ENCODE measurements at regions not wholly inside any gene's neighbourhood (a gene's known extent, or its start where the extent isn't known, plus 50 kb on each side); places are given as distances from the start of the nearest gene placed in this dataset.

DNA sequence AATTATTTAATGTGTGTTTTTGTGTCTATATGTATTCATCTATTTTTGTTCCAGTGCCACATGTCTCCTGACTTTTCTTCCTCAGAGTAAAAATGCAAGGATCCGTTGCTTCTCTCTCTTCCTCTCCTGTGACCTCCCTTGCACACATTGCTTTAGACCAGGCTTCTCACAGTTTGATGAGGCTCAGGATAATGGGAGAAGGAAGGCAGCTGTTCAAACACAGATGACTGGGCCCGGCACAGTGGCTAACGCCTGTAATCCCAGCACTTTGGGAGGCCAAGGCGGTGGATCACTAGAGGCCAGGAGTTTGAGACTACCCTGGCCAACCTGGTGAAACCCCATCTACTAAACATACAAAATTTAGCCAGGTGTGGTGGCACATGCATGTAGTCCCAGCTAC, 241.9 kb downstream of the SAMD5 start:
- Histone ChIP-seq H3K4ac (replicated peaks; ENCODE audit: insufficient read length, low read depth, low read length) (no peak overlapping the region), H4K20me1 (replicated peaks in 1 of 2; ENCODE audit: control insufficient read depth in 1 of 2, insufficient read depth in 2 of 2, low read length in 2 of 2) (no peaks in the 10 kb centered on the region), H2AFZ (ENCODE audit: low read length) (no peak overlapping the region), H2BK12ac (ENCODE audit: low read depth, low read length) (no peak overlapping the region), H3K9ac (replicated peaks in 1 of 4; ENCODE audit: extremely low read depth in 1 of 4, low read depth in 3 of 4, low read length in 3 of 4) (no peak overlapping the region), H3K18ac (ENCODE audit: extremely low read depth, low read length) (no peak overlapping the region), H2BK5ac (ENCODE audit: low read depth, low read length) (no peak overlapping the region), H3K79me2 (ENCODE audit: control insufficient read depth in 1 of 2, insufficient read depth in 2 of 2, low read length in 2 of 2) (no peaks in the 10 kb centered on the region), H3K4me1 (replicated peaks in 1 of 4; ENCODE audit: control insufficient read depth in 3 of 4, insufficient read depth in 4 of 4, low read length in 3 of 4) (no peaks in the 10 kb centered on the region), H3K14ac (ENCODE audit: insufficient read length) (no peak overlapping the region), H3K4me3 (ENCODE audit: extremely low read depth in 1 of 4, insufficient read depth in 2 of 4, low read depth in 3 of 4, low read length in 4 of 4) (no peak overlapping the region), H4K8ac (ENCODE audit: extremely low read depth, insufficient read depth, low read length) (no peak overlapping the region), H3K27ac (ENCODE audit: low read depth, low read length) (no peak overlapping the region), H3K36me3 (ENCODE audit: control insufficient read depth in 2 of 4, insufficient read depth in 4 of 4, low read length in 3 of 4) (no peaks in the 10 kb centered on the region), H4K5ac (ENCODE audit: insufficient read length, low read depth, low read length) (no peak overlapping the region), H3K9me3 (ENCODE audit: insufficient read depth in 2 of 2, low read depth in 1 of 2, low read length in 1 of 2) (no peaks in the 10 kb centered on the region), H2BK20ac (ENCODE audit: low read length) (no peak overlapping the region), H3K23ac (ENCODE audit: insufficient read length) (no peak overlapping the region), H2AK5ac (ENCODE audit: low read depth, low read length) (no peak overlapping the region), H3K79me1 (ENCODE audit: low read depth, low read length) (no peaks in the 10 kb centered on the region), H2BK120ac (replicated peaks; ENCODE audit: low read depth, low read length) (no peak overlapping the region), H3K23me2 (ENCODE audit: low read depth, low read length) (no peaks in the 10 kb centered on the region; the same call in 1 of the 2 replicates), H3K27me3 (replicated peaks in 1 of 4; ENCODE audit: control insufficient read depth in 3 of 4, extremely low read depth in 1 of 4, insufficient read depth in 3 of 4, low read length in 3 of 4) (no peaks in the 10 kb centered on the region), H3K4me2 (ENCODE audit: insufficient read depth in 1 of 2, low read depth in 2 of 2, low read length in 2 of 2) (no peak overlapping the region), H4K91ac (replicated peaks; ENCODE audit: insufficient read length, low read length) (no peak overlapping the region), H3K56ac (replicated peaks; ENCODE audit: insufficient read length, low read depth, low read length) (no peak overlapping the region), H2BK15ac (ENCODE audit: low read length) (no peak overlapping the region)
- ChIA-PET POLR2A (ENCODE audit: partially characterized antibody) (no interaction called here), CTCF (ENCODE audit: partially characterized antibody) (no interaction called here)
- 85% methylated on average over 4 of the region's 4 CpGs; no CpG with 5 or more reads in 1 of the 2 experiments for WGBS, 2 experiments (ENCODE audit: extremely low coverage in 1 of 2, insufficient coverage in 1 of 2, insufficient read length in 1 of 2, insufficient replicate concordance in 2 of 2, low coverage in 1 of 2, low lambda C conversion rate in 2 of 2, missing lambda C conversion rate in 1 of 2)
- DNase-seq (ENCODE audit: low read depth in 1 of 2, low spot score in 2 of 2): no peak
- FAIRE-seq: no peak
- TF ChIP-seq RNF2 (IDR thresholded peaks at IDR 0.05; ENCODE audit: borderline replicate concordance, low read depth, low read length, missing control alignments, poor library complexity, severe bottlenecking): no peak

Measured in H1 (cell line).